Adipocyte (in vitro differentiated cells): ENCODE measurements at regions not wholly inside any gene's neighbourhood (a gene's known extent, or its start where the extent isn't known, plus 50 kb on each side); places are given as distances from the start of the nearest gene placed in this dataset.

Source experiments
- DNase-seq: peaks from one replicate; pipeline ENCODE4 v3.0.0-alpha.2; 2015; ENCODE audit warnings: low read depth
- H3K27me3 ChIP-seq: replicated peaks from 2 replicates; pipeline ENCODE4 v1.7.0; 2013; ENCODE audit warnings: mild to moderate bottlenecking, low read length, moderate library complexity; ENCODE audit not compliant: control insufficient read depth, insufficient read depth
- H3K36me3 ChIP-seq: 2 replicates; pipeline ENCODE4 v1.7.0; 2013; ENCODE audit warnings: low read length, mild to moderate bottlenecking, moderate library complexity; ENCODE audit not compliant: control insufficient read depth, insufficient read depth, severe bottlenecking
- H3K4me1 ChIP-seq: 2 replicates; pipeline ENCODE4 v1.7.0; 2013; ENCODE audit warnings: mild to moderate bottlenecking, low read length, moderate library complexity; ENCODE audit not compliant: control insufficient read depth, insufficient read depth
- H3K4me3 ChIP-seq: 2 replicates; pipeline ENCODE4 v1.7.0; 2013; ENCODE audit warnings: mild to moderate bottlenecking, low read length, moderate library complexity
- H3K9ac ChIP-seq: 2 replicates; pipeline ENCODE4 v1.7.0; 2013; ENCODE audit warnings: mild to moderate bottlenecking, low read length, moderate library complexity
- H3K9me3 ChIP-seq: 2 replicates; pipeline ENCODE4 v1.7.0; 2013; ENCODE audit warnings: mild to moderate bottlenecking, low read length, moderate library complexity; ENCODE audit not compliant: control insufficient read depth

DNA sequence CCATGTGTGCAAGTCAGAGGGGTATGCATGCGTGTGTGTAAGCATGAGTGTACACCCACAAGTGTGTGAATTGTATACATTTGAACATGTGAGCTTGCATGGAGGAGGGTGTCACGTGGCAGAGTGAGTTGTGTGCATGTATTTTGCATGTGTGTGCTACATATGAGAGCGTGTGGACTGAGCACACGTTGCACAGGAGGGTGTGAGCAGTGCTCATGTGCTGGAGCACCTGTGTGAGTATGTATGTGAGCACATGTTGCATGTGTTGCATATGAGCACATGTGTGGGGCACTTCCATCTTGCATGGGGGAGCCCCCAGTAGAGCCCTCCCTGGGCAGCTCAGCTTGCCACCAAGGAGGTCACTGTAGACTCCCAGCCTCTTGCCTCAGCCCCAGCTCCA lies 180.2 kb upstream of the MYL2 start:
- Histone ChIP-seq H3K36me3 (no peaks in the 10 kb centered on the region), H3K4me1 (no peaks in the 10 kb centered on the region), H3K9ac (no peak overlapping the region), H3K4me3 (no peak overlapping the region), H3K27me3 (peaks cover 45% of the 10 kb centered on the region), H3K9me3 (peaks cover 8% of the 10 kb centered on the region)
- DNase-seq: no peak

DNA sequence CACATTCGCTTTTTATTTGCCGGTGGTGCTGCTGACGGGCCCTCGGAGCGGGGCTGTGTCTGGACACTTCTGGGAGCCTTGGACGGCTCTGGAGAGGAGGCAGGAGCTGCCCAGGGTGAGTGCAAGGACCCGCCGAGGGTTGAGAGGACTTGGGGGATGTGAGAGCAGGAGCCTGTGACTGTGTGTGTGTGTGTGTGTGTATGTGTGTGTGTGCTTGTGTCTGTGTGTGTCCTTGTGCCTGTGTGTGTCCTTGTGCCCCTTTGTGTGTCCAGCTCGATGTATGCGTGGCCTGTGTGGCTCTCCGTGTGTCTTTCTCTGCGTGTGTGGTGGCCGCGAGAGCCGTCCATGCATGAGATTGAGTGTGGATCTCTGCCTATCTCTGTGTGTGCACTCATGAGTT lies 179.6 kb upstream of the MYL2 start:
- peaks cover 43% of the 10 kb centered on the region for H3K27me3 ChIP-seq
- H3K36me3 ChIP-seq: no peaks in the 10 kb centered on the region
- peaks cover 8% of the 10 kb centered on the region for H3K9me3 ChIP-seq
- H3K9ac ChIP-seq: no peak overlapping the region
- H3K4me3 ChIP-seq: no peak overlapping the region
- DNase-seq: no peak
- H3K4me1 ChIP-seq: no peaks in the 10 kb centered on the region

DNA sequence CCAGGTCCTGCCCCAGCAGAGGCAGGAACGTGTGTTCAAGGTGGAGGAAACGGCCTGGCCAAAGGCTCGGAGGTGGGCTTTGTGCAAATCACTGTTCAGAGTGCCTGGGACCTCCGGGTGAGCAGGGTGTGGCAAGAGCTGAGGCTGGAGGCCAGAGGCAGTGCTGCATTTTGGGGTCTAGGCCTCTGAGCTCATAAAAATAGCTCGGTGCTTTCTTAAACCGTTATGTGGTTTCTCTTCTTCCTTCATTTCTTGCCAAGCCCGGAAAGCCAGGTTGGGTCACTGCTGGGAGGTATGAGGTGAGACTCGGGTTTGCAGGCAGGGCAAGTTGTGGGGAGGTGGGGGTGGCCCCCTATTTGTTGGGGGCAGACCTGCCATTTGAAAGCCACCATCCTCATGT lies 178.8 kb upstream of the MYL2 start:
- DNase-seq: no peak
- H3K4me3 ChIP-seq: no peak overlapping the region
- H3K27me3 ChIP-seq: peaks cover 43% of the 10 kb centered on the region
- H3K9me3 ChIP-seq: peaks cover 8% of the 10 kb centered on the region
- H3K9ac ChIP-seq: no peak overlapping the region
- no peaks in the 10 kb centered on the region for H3K4me1 ChIP-seq
- no peaks in the 10 kb centered on the region for H3K36me3 ChIP-seq

DNA sequence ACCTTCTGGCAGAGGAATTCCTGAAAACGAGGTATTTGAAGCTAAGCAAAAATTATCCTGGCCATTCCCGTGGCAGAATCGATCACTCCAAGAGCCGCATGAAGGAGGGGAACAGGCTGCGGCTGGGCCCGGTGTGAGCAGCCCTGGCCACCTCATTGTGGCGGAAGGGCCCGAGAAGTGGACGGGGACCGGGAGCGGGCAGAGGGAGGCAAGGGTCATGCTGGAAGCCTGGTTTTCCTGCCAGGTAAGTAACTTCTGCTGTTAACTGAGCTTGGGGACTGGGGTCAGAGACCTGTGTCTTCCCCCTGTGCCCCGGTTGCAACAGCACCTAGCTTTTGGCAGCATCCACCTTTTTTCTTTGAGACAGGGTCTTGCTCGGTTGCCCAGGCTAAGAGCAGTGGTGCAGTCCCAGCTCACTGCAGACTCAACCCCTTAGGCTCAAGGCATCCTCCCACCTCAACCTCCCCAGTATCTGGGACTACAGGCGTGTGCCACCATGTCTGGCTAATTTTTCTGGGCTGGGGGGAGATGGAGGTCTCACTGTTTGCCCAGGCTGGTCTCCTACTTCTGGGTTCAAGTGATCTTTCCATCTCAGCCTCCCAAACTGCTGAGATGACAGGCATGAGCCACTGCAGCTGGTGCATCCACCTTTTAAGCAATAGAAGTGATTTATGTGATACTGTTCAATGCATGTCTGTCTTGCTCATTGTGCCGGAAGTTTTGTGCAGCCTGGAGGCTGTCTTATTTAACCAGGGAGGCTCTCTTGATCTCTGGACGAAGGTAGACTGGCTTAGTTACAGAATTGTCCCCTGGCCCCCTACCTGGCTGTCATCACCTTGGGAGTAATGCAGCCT lies 174.0 kb upstream of the MYL2 start:
- H3K4me3 ChIP-seq: no peak overlapping the region
- H3K9me3 ChIP-seq: no peaks in the 10 kb centered on the region
- H3K36me3 ChIP-seq: no peaks in the 10 kb centered on the region
- H3K9ac ChIP-seq: no peak overlapping the region
- DNase-seq: no peak
- peaks cover 48% of the 10 kb centered on the region for H3K27me3 ChIP-seq
- H3K4me1 ChIP-seq: no peaks in the 10 kb centered on the region

DNA sequence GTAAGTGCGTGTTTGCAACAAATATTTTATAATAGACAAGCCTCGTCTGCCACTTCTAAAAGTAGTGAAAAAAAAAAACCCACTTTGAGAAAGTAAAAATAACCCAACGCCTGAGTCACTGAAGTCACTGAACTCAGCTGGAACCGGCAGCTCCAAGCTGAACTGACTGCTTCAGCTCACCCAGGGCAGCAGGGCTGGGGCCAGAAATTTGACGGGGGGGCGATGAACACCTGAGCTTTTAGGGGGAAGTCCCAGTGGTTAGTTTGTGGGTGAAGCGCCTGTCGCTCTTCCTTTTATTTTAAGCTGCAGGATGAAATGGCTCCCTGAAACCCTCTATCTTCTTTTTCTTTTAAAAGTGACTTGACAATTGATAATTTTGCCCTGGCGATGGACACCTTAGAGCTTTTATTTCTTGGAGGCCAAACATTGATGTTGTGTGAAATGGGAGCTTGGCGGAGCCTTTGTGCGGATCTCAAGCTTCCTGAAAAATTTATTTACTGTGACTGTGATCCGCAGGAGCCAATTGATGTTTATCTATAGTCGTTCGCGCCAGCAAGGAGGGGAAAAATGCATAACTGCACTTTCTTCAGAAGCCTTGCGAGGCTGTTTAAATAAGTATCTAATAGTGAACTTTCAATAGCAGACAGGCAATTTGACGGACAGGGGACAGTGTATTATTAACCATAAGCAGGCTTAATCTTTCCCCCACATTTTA lies 173.2 kb upstream of the MYL2 start:
- no peak overlapping the region for H3K4me3 ChIP-seq
- DNase-seq: no peak
- H3K4me1 ChIP-seq: no peaks in the 10 kb centered on the region
- no peaks in the 10 kb centered on the region for H3K9me3 ChIP-seq
- H3K27me3 ChIP-seq: peaks cover 41% of the 10 kb centered on the region
- H3K9ac ChIP-seq: no peak overlapping the region
- no peaks in the 10 kb centered on the region for H3K36me3 ChIP-seq

DNA sequence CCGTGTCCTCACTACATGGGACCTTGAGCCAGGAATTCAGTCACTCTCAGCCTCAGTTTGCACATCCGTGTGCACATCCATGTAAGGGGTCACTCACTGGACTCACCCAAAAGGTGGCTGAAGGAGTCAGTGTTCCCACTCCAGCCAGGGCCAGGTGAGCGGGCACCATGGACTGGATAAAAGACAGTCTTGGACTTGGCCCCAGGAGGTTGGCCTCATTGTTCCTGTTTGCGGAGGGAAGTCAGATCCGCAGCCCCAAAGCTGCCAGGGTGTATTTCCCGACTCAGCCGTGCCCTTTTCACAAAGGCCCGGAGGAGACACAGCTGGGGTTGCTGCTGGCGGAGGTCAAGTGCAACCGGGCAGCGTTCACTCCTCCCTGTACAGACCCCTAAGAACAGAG lies 170.7 kb upstream of the MYL2 start:
- peaks cover 38% of the 10 kb centered on the region for H3K27me3 ChIP-seq
- H3K9me3 ChIP-seq: no peaks in the 10 kb centered on the region
- H3K4me1 ChIP-seq: no peaks in the 10 kb centered on the region
- no peaks in the 10 kb centered on the region for H3K36me3 ChIP-seq
- H3K4me3 ChIP-seq: no peak overlapping the region
- no peak for DNase-seq
- H3K9ac ChIP-seq: no peak overlapping the region

DNA sequence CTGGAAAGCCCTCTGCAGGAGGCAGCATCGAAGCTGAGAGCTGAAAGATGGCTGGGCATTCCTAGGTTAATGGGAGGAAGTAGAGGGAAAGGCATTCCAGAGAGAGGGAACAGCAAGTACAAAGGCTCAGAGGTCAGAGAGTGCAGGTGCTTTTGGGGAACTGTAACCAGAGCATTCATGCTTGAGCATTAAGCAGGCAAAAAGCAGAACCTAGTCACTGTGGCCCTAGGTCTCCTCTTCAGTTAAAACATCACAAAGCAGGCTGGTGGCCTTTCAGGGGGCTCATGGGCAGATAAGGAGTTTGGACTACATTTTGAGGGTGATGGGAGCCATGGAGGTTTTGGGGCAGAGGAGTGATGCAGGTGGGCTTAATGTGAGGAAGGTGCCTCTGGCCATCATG lies 169.2 kb upstream of the MYL2 start:
- no peak overlapping the region for H3K4me3 ChIP-seq
- H3K9me3 ChIP-seq: no peaks in the 10 kb centered on the region
- no peak for DNase-seq
- H3K9ac ChIP-seq: no peak overlapping the region
- no peaks in the 10 kb centered on the region for H3K4me1 ChIP-seq
- H3K27me3 ChIP-seq: peaks cover 29% of the 10 kb centered on the region
- H3K36me3 ChIP-seq: no peaks in the 10 kb centered on the region

DNA sequence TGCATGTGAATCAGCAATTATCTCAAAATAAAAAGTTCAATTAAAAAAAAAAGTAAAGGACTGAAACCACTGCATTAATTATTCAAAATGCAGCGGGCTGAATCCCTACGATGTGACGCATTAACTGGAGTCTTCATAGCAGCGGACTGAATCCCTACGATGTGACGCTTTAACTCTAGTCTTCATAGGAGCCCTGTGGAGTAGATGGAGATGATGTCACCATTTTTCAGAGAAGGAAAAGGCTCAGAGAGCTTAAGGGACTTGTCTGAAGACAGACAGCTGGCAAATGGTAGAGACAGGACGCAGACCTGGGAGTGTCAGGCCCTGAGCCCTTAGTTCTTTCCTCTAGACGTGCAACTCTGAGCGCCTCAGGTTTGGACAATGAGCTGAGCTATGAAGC lies 168.0 kb upstream of the MYL2 start:
- peaks cover 23% of the 10 kb centered on the region for H3K27me3 ChIP-seq

DNA sequence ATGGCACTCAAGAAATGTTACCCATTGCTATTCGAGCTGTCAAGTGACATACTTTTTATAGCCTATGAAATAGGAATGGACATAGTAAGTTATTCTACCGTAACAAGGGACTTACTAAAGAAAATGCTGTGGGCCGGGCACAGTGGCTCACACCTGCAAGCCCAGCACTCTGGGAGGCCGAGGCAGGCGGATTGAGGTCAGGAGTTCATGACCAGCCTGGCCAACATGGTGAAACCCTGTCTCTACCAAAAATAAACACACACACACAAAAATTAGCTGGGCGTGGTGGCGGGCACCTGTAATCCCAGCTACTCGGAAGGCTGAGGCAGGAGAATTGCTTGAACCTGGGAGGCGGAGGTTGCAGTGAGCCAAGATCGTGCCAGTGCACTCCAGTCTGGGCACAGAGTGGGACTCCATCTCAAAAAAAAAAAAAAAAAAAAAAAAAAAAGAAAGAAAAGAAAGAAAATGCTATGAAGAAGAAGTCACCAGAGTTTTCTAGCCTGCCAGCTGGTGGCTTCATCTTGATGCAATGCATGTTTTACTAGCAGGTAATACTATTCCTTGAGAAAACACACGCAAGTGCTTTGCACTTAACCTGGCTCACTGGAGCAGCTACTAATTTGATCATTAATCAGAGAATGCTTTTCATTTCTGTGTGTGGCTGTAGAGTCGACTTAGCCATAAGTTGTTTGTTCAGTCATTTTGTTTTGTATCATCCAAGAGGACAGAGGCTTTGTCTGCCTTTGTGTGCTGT lies 166.7 kb upstream of the MYL2 start:
- no peaks in the 10 kb centered on the region for H3K36me3 ChIP-seq
- H3K9ac ChIP-seq: no peak overlapping the region
- no peaks in the 10 kb centered on the region for H3K9me3 ChIP-seq
- no peak for DNase-seq
- no peak overlapping the region for H3K4me3 ChIP-seq
- peaks cover 27% of the 10 kb centered on the region for H3K27me3 ChIP-seq
- no peaks in the 10 kb centered on the region for H3K4me1 ChIP-seq

More for the DNA sequence above, 168.0 kb upstream of the MYL2 start:
- Histone ChIP-seq H3K4me3 (no peak overlapping the region), H3K4me1 (no peaks in the 10 kb centered on the region), H3K36me3 (no peaks in the 10 kb centered on the region), H3K9ac (no peak overlapping the region), H3K9me3 (no peaks in the 10 kb centered on the region)
- DNase-seq: no peak

DNA sequence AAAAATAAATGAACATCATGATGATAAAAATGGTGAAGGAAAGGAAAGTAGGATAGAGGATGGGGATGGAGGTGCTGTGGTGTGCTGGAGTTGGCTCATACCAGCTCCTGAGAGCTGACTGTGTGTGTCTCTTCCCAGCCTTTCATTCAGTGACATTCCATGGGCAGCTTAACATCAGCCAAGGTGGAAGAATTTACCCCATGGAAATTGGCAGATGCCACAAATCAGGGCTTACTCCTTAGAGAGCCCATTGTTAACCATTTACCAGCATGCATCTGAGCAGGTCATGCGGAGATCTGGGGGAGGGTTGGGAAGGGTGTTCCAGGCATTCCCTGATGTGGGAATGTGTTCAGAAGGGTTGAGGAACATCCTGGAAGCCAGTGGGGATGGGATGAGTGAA lies 164.7 kb upstream of the MYL2 start:
- DNase-seq: no peak

DNA sequence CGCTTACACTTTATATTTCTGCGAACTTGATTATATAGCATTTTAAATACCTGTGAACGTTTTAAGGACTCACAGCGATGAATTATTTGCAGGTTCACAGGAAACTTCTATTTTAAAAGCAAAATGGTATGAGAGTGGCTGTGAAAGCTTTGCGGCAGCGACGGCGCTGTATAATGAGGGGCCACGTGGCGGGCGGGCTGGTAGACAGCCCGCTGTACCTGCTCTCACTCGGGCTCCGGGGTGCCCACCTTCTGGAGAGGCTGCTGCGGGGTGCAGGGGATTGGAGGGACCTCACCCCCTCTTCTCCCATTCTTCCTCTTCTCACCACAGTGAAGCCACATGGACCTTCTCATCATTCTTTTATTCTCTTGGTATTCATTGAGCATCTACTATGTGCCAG lies 164.2 kb upstream of the MYL2 start:
- H3K36me3 ChIP-seq: no peaks in the 10 kb centered on the region
- no peaks in the 10 kb centered on the region for H3K4me1 ChIP-seq
- H3K4me3 ChIP-seq: no peak overlapping the region
- no peak overlapping the region for H3K9ac ChIP-seq
- H3K9me3 ChIP-seq: no peaks in the 10 kb centered on the region
- H3K27me3 ChIP-seq: peaks cover 47% of the 10 kb centered on the region
- DNase-seq: no peak

More for the DNA sequence above, 164.7 kb upstream of the MYL2 start:
- H3K27me3 ChIP-seq: peaks cover 46% of the 10 kb centered on the region
- no peaks in the 10 kb centered on the region for H3K36me3 ChIP-seq
- no peak overlapping the region for H3K9ac ChIP-seq
- H3K9me3 ChIP-seq: no peaks in the 10 kb centered on the region
- no peak overlapping the region for H3K4me3 ChIP-seq
- no peaks in the 10 kb centered on the region for H3K4me1 ChIP-seq
